GM23248 (cell line): ENCODE measurements at regions not wholly inside any gene's neighbourhood (a gene's known extent, or its start where the extent isn't known, plus 50 kb on each side); places are given as distances from the start of the nearest gene placed in this dataset.

Source experiments
- EZH2 ChIP-seq: fragments of 200-600 bp; sonication (generic); IDR thresholded peaks from 2 replicates; pipeline ENCODE4 v1.6.1; 2018; ENCODE audit warnings: antibody characterized with exemption, mild to moderate bottlenecking; ENCODE audit not compliant: insufficient read depth, poor library complexity, severe bottlenecking
- EZH2phosphoT487 ChIP-seq: fragments of 200-600 bp; sonication (generic); IDR thresholded peaks from 2 replicates; pipeline ENCODE4 v1.6.1; 2018; ENCODE audit warnings: antibody characterized with exemption, moderate library complexity, mild to moderate bottlenecking, low read depth; ENCODE audit not compliant: insufficient read depth

GRCh38 chr12:34400411-34400881 is 378.1 kb downstream of the ALG10 start:
- TF ChIP-seq EZH2phosphoT487: no peak
- TF ChIP-seq EZH2: no peak
